ENCODE measurements at regions not wholly inside any gene's neighbourhood (a gene's known extent, or its start where the extent isn't known, plus 50 kb on each side); places are given as distances from the start of the nearest gene placed in this dataset.
A peak's percentile ranks its signal among the peaks of the same experiment; 100 is the strongest.

GRCh38 chr15:25051399-25052154 is 96.8 kb downstream of the SNRPN start:
- peak; percentile 7 to 34 for DNase-seq (ENCODE audit: low spot score in 2 of 2)
- TF ChIP-seq, protein P1, sequence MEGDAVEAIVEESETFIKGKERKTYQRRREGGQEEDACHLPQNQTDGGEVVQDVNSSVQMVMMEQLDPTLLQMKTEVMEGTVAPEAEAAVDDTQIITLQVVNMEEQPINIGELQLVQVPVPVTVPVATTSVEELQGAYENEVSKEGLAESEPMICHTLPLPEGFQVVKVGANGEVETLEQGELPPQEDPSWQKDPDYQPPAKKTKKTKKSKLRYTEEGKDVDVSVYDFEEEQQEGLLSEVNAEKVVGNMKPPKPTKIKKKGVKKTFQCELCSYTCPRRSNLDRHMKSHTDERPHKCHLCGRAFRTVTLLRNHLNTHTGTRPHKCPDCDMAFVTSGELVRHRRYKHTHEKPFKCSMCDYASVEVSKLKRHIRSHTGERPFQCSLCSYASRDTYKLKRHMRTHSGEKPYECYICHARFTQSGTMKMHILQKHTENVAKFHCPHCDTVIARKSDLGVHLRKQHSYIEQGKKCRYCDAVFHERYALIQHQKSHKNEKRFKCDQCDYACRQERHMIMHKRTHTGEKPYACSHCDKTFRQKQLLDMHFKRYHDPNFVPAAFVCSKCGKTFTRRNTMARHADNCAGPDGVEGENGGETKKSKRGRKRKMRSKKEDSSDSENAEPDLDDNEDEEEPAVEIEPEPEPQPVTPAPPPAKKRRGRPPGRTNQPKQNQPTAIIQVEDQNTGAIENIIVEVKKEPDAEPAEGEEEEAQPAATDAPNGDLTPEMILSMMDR (IDR thresholded peaks at IDR 0.05), result no peak
- no peak for TF ChIP-seq POLR2A (IDR thresholded peaks at IDR 0.05)
- H3K4me3 ChIP-seq (ENCODE audit: low read depth, poor library complexity, severe bottlenecking), result no peak overlapping the region
- 80 to 85% methylated on average over 13 of the region's 13 CpGs for WGBS, 2 donors
- intact Hi-C loops (cut with DNase I; ENCODE audit: low total_unique reads), result no loop called here

GRCh38 chr15:25052191-25052999 is 97.6 kb downstream of the SNRPN start:
- intact Hi-C loops (cut with DNase I; ENCODE audit: low total_unique reads), result no loop called here
- DNase-seq (ENCODE audit: low spot score in 2 of 2), result peak in 1 of 2 donors; percentile 61
- 92 to 96% methylated on average over 13 to 14 of the region's 14 CpGs for WGBS, 2 donors
- TF ChIP-seq, protein P1 (IDR thresholded peaks at IDR 0.05), result no peak
- no peak for TF ChIP-seq POLR2A (IDR thresholded peaks at IDR 0.05)
- no peak overlapping the region for H3K4me3 ChIP-seq (ENCODE audit: low read depth, poor library complexity, severe bottlenecking)

- DNase-seq (ENCODE audit: low spot score in 2 of 2), result peak in 1 of 2 donors; percentile 56
- WGBS, 2 donors, result 88 to 90% methylated on average over 20 of the region's 20 CpGs
- H3K4me3 ChIP-seq (ENCODE audit: low read depth, poor library complexity, severe bottlenecking), result no peak overlapping the region
- intact Hi-C loops (cut with DNase I; ENCODE audit: low total_unique reads), result no loop called here
- TF ChIP-seq, protein P1 (IDR thresholded peaks at IDR 0.05), result no peak
- no peak for TF ChIP-seq POLR2A (IDR thresholded peaks at IDR 0.05)
Measured at GRCh38 chr15:25053000-25053815, 98.4 kb downstream of the SNRPN start.

DNA sequence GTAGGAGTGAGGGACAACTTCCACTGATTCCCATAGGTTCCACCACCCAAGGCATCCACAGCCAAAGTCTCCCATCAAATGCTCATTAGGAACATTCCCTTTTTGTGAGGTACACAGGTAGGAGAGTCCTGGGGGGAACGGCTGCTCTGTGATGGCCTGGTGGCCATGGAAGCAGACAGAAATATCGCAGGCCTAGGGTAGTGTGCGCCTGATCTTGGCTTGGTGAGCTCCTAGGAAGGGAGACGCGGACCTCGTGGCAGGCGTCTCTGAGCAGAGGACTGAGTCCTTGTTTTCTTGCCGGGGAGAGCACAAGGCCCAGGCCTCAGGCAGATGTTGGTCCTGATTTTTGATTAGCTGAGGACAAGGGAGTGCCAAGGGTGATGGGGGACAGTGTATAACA is 99.5 kb downstream of the SNRPN start:
- TF ChIP-seq, protein P1 (IDR thresholded peaks at IDR 0.05), result no peak
- TF ChIP-seq POLR2A (IDR thresholded peaks at IDR 0.05), result no peak
- 95% methylated on average over 8 of the region's 8 CpGs for WGBS, 2 donors
- peak in 1 of 2 donors; percentile 6 for DNase-seq (ENCODE audit: low spot score in 2 of 2)
- intact Hi-C loops (cut with DNase I; ENCODE audit: low total_unique reads), result no loop called here
- H3K4me3 ChIP-seq (ENCODE audit: low read depth, poor library complexity, severe bottlenecking), result no peak overlapping the region

DNA sequence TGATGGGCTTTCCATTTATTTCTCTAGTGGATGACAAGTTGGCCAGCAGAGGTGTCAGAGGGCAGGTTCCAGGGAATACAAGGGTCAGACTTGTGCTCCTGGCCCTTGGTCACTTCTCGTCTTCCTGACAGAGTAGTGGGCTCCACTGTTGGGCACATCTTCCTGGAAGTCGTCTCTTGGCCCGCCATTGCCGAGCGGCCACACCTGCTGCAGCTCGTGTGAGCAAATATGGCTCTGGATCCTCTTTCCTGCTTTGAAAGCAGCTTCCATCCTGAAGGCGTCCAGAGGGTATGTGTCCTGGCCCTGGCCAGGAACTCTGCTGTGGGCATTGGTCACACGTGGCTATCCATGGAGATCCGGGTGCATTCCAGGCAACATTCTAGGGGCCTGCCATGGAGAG is 100.2 kb downstream of the SNRPN start:
- peak in 1 of 2 donors; percentile 56 for DNase-seq (ENCODE audit: low spot score in 2 of 2)
- 89% methylated on average over 9 of the region's 9 CpGs for WGBS, 2 donors
- intact Hi-C loops (cut with DNase I; ENCODE audit: low total_unique reads), result no loop called here
- H3K4me3 ChIP-seq (ENCODE audit: low read depth, poor library complexity, severe bottlenecking), result no peak overlapping the region
- TF ChIP-seq, protein P1 (IDR thresholded peaks at IDR 0.05), result no peak
- no peak for TF ChIP-seq POLR2A (IDR thresholded peaks at IDR 0.05)
